Mucosa of rectum (tissue), 2 donors: ENCODE measurements at regions not wholly inside any gene's neighbourhood (a gene's known extent, or its start where the extent isn't known, plus 50 kb on each side); places are given as distances from the start of the nearest gene placed in this dataset.
"Not testable (repeated sequence)": the region's sequence is repeated elsewhere in the genome, so short reads cannot be mapped to it uniquely, and the experiment has no call there.

Source experiments
- H3K27ac ChIP-seq, 2 donors: one replicate each; pipeline ENCODE4 v1.7.0; 2013; ENCODE audit warnings: inconsistent platforms in 2 of 2, low read depth in 2 of 2, low read length in 2 of 2
- H3K27me3 ChIP-seq, 2 donors: one replicate each; pipeline ENCODE4 v1.7.0; 2013; ENCODE audit warnings: low read length in 2 of 2; ENCODE audit not compliant: control insufficient read depth in 2 of 2, insufficient read depth in 2 of 2
- H3K36me3 ChIP-seq, 2 donors: one replicate each; pipeline ENCODE4 v1.7.0; 2013; ENCODE audit warnings: low read length in 2 of 2; ENCODE audit not compliant: control insufficient read depth in 2 of 2, insufficient read depth in 2 of 2
- H3K4me1 ChIP-seq, 2 donors: one replicate each; pipeline ENCODE4 v1.7.0; 2013; ENCODE audit warnings: low read length in 2 of 2, mild to moderate bottlenecking in 1 of 2; ENCODE audit not compliant: control insufficient read depth in 2 of 2, insufficient read depth in 2 of 2
- H3K4me3 ChIP-seq, 2 donors: one replicate each; pipeline ENCODE4 v1.7.0; 2013; ENCODE audit warnings: low read length in 2 of 2
- H3K9ac ChIP-seq, 2 donors: one replicate each; pipeline ENCODE4 v1.7.0; 2013; ENCODE audit warnings: low read length in 2 of 2, low read depth in 1 of 2, mild to moderate bottlenecking in 1 of 2
- H3K9me3 ChIP-seq, 2 donors: one replicate each; pipeline ENCODE4 v1.7.0; 2013; ENCODE audit warnings: low read length in 2 of 2; ENCODE audit not compliant: control insufficient read depth in 2 of 2
- donor health status: healthy.
- donor health status: Normal muscosa, but diverticular disease.

DNA sequence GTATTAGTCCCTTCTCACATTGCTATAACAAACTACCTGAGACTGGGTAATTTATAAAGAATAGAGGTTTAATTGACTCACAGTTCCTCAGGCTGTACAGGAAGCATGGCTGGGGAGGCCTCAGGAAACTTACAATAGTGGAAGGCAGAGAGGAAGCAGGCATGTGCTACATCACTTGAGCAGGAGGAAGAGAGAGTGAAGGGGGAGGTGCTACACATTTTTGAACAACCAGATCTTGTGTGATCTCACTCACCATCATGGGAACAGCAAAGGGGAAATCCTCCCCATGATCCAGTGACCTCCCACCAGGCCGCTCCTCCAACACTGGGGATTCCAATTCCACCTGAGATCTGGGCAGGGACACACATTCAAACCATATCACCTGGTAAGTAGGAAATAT is 630.6 kb downstream of the QKI start:
- no peak overlapping the region for H3K4me3 ChIP-seq

DNA sequence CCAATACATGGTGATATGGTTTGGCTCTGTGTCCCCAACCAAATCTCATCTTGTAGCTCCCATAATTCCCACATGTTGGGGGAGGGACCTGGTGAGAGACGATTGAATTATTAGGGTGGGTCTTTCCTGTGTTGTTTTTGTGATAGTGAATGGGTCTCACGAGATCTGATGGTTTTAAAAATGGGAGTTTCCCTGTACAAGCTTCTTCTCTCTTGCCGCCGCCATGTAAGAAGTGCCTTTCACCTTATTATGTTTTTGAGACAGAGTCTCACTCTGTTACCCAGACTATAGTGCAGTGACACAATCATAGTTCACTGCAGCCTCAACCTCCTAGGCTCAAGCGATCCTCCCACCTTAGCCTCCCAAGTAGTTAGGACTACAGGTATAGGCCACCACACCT is 629.1 kb downstream of the QKI start:
- not testable (repeated sequence) for H3K36me3 ChIP-seq, H3K27ac ChIP-seq, H3K9ac ChIP-seq, H3K27me3 ChIP-seq, H3K4me3 ChIP-seq, H3K4me1 ChIP-seq, H3K9me3 ChIP-seq

More for the DNA sequence above, 630.6 kb downstream of the QKI start:
- no peaks in the 10 kb centered on the region for H3K4me1 ChIP-seq
- H3K9ac ChIP-seq, result no peak overlapping the region
- H3K27me3 ChIP-seq, result no peaks in the 10 kb centered on the region
- H3K9me3 ChIP-seq, result no peaks in the 10 kb centered on the region
- no peak overlapping the region for H3K27ac ChIP-seq
- no peaks in the 10 kb centered on the region for H3K36me3 ChIP-seq

DNA sequence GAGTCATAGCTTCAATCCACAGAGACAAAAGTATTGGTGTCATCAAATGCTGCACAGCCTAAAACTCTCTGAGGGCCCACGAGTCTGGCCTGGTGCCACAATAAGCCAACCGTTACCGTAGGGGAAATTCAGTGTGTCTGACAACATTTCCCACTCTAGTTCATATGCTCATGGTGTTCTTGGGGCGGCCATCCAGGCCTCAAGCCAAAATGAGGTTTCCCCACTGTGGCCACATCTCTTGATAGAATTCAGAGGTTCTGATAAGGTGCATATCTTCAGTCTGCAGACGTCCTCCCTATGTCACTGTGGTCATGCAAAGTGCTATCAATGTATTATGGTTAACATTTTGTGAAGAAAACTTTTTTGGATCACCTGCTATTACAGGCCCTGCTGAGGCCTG is 627.7 kb downstream of the QKI start:
- Histone ChIP-seq H3K27ac (no peak overlapping the region), H3K36me3 (no peaks in the 10 kb centered on the region), H3K9me3 (no peaks in the 10 kb centered on the region), H3K4me1 (no peaks in the 10 kb centered on the region), H3K27me3 (no peaks in the 10 kb centered on the region), H3K4me3 (no peak overlapping the region), H3K9ac (no peak overlapping the region)

DNA sequence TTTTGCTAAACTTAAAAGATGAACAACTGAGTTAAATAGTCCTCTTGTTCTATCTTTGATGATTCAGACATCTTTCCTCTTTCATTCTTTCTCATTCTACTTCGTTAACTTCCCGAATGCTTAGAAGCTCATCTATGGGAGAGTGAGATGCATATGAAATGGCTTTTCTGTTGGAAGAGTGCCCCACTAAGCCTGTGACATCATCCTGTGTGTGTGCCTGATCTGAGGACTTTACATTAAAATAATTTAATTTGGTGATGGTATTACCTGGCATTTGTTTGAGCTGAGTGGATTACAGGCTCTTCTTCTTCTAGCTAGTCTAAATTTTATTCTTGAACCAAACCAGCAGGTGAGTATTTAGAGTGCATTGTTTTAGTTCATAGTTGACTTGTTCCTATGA is 626.5 kb downstream of the QKI start:
- Histone ChIP-seq H3K27ac (no peak overlapping the region), H3K4me3 (no peak overlapping the region), H3K9ac (no peak overlapping the region), H3K4me1 (no peaks in the 10 kb centered on the region), H3K9me3 (no peaks in the 10 kb centered on the region), H3K27me3 (no peaks in the 10 kb centered on the region), H3K36me3 (no peaks in the 10 kb centered on the region)

DNA sequence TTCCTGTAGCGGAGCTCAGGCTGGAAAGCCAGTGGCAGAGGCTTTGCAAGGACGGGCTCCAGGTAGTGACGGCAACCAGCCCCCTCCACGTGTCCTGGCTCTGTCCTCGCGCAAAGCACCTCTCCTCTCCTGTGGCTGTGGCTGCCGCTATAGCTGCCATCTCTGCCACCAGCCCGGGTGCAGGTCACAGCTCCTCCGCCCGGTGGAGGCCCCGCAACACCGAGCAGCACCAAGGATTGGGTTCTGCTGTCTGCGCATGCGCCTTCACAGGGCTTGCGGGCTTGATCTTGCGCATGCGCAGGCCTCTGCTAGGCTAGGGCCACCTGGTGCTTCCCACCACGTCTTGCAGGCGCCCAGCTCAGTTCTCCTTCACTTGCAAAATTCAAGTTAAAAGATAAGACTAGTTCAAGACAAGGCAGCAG is 625.4 kb downstream of the QKI start:
- H3K27ac ChIP-seq, result no peak overlapping the region
- H3K4me1 ChIP-seq, result no peaks in the 10 kb centered on the region
- H3K4me3 ChIP-seq, result no peak overlapping the region
- H3K36me3 ChIP-seq, result no peaks in the 10 kb centered on the region
- no peak overlapping the region for H3K9ac ChIP-seq
- no peaks in the 10 kb centered on the region for H3K9me3 ChIP-seq
- H3K27me3 ChIP-seq, result no peaks in the 10 kb centered on the region

DNA sequence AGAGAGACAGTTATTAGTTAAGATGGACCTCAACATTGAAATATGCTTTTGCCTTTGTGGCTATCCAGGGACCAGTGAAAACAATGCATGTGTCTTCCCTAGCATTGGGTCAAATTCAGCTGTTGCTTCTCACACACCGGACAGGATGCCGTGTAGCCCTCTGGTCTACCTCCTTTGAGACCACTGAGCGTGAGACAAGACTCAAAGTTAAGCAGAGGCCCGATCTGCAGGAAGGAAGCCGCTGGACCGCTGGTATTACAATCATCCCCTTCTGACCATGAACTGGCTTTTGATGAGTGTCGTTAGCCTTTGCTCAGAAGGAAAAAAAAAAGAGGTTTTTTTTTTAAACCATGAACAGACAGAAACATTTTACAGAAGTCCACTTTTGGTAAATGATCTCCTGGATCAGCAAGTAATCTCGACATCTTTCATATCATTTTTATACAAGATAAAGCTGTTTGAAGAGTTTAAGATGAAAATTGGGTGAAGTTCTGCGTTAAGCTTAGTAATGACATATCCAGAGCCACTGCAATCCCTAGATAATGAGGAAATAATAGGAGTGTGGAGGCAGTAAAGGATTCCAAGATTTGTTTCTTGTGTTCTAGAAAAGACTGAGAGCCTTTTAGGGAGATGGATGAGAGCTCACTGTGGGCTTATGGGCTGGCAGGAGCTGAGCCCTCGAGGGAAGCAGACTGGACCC is 622.8 kb downstream of the QKI start:
- no peaks in the 10 kb centered on the region for H3K9me3 ChIP-seq
- no peak overlapping the region for H3K27ac ChIP-seq

DNA sequence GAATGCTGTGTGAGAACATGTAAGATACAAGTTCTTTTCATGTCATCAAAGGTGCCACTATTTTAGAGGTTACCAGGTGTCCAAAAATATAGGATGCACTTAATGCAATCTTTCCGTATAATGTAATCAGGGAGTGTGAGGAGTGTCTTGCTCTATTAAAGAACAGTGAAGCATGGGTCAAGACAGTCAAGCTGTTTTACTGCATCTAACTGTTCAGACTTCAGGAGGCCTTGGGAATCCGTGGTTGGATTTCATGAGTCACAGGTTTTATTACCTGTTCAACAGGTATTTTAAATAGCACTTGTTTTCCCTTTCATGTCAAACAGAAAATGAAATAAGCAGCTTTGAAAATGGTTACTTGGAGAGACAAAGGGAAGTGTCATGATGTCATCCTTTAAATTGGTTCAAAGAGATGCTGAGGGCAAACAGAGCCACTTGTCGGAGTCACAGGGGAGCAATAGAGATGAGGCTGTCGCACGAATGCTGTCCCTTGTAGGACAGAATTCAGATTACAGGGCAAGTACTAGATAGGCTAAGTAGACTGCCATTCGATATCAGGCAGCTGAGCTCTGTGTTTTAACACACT is 621.5 kb downstream of the QKI start:
- no peak overlapping the region for H3K4me3 ChIP-seq
- H3K27me3 ChIP-seq, result no peaks in the 10 kb centered on the region
- no peak overlapping the region for H3K27ac ChIP-seq
- H3K4me1 ChIP-seq, result no peaks in the 10 kb centered on the region
- H3K9me3 ChIP-seq, result no peaks in the 10 kb centered on the region
- H3K9ac ChIP-seq, result no peak overlapping the region
- no peaks in the 10 kb centered on the region for H3K36me3 ChIP-seq

More for the DNA sequence above, 622.8 kb downstream of the QKI start:
- Histone ChIP-seq H3K27me3 (no peaks in the 10 kb centered on the region), H3K4me1 (no peaks in the 10 kb centered on the region), H3K4me3 (no peak overlapping the region), H3K36me3 (no peaks in the 10 kb centered on the region), H3K9ac (no peak overlapping the region)

DNA sequence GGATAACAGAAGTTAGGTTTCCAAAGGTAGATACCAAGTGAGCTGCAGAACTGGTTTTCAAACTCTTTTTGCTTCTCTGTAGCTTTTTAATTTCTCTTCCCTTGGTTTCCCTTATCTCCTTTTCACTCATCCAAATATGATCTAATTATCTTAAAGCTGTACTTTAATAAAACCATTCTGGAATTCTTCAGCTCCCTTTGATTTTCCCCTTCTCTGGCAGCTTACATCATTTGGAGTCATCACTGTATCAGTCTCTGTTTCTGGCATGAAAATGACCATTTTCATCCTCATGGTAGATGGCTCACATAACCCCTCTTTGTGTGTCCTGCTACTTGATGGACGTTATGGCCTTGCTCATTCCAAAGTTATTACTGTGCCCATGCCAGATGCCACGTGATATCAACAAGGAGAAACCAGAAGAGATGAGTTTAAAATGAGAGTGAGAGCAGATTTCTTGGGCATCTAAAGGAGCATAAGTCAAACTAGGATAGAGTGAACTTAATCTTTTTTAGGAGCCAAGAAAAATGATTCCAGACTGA is 620.2 kb downstream of the QKI start:
- H3K9me3 ChIP-seq, result no peaks in the 10 kb centered on the region
- no peaks in the 10 kb centered on the region for H3K4me1 ChIP-seq
- no peak overlapping the region for H3K27ac ChIP-seq
- H3K36me3 ChIP-seq, result no peaks in the 10 kb centered on the region
- H3K4me3 ChIP-seq, result no peak overlapping the region
- H3K27me3 ChIP-seq, result no peaks in the 10 kb centered on the region
- no peak overlapping the region for H3K9ac ChIP-seq

DNA sequence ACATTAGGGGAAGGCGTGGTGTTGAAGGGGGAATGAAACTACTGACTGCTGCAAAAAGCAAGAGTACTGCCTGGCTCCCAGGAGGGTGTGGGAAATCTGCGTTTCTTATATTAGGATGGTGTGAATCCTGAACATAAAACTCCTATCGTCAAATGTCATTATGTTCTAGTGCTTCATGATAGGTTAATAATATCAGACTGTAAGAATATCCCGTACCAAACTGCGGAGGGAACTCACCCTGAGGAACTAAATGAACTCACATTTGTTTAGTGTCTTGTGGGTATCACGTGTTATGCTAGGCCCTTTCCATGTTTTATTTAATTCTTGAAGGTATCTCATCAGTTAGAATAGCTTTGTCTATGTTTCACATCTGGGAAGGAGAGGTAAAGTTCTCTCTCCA is 610.7 kb downstream of the QKI start:
- Histone ChIP-seq H3K4me1 (no peaks in the 10 kb centered on the region), H3K4me3 (no peak overlapping the region), H3K27ac (no peak overlapping the region), H3K36me3 (no peaks in the 10 kb centered on the region), H3K9ac (no peak overlapping the region), H3K9me3 (no peaks in the 10 kb centered on the region), H3K27me3 (no peaks in the 10 kb centered on the region)

DNA sequence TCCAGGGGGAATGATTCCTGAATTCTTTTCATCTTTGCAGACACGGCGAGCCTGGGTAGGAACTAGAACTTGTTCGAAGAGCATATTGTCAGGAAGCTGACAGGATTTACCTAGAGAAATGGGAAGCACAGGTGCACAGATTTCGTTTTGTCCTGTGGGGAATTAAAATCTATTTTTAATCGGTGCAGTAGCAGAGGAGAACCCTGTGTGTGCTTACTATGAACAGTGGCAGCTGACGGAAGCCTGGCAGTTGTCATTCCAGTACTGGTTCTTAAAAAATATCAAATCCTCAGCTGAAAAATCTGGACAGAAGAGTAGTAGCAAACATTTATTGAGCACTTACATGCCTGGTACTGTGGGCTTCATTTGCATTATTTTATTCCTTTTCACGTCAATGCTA is 609.0 kb downstream of the QKI start:
- H3K36me3 ChIP-seq, result no peaks in the 10 kb centered on the region
- no peaks in the 10 kb centered on the region for H3K27me3 ChIP-seq
- H3K9ac ChIP-seq, result no peak overlapping the region
- H3K9me3 ChIP-seq, result no peaks in the 10 kb centered on the region
- no peak overlapping the region for H3K27ac ChIP-seq
- no peaks in the 10 kb centered on the region for H3K4me1 ChIP-seq
- no peak overlapping the region for H3K4me3 ChIP-seq
